ENCODE measurements at regions not wholly inside any gene's neighbourhood (a gene's known extent, or its start where the extent isn't known, plus 50 kb on each side); places are given as distances from the start of the nearest gene placed in this dataset.

- Histone ChIP-seq H3K4me1 (no peaks in the 10 kb centered on the region), H3K27ac (no peak overlapping the region), H3K36me3 (no peaks in the 10 kb centered on the region), H3K27me3 (no peaks in the 10 kb centered on the region), H3K4me3 (no peak overlapping the region), H3K9me3 (no peaks in the 10 kb centered on the region)
- 74 to 77% methylated on average over 3 of the region's 3 CpGs for WGBS, 2 donors
- TF ChIP-seq EP300 (IDR thresholded peaks at IDR 0.05) (no peak), CTCF (IDR thresholded peaks at IDR 0.05) (no peak), POLR2A (IDR thresholded peaks at IDR 0.05) (no peak)
- no peak for DNase-seq (ENCODE audit: low spot score in 2 of 2)
These were observed 478.1 kb downstream of the VRK1 start for GRCh38 chr14:97275276-97275675.

- no peaks in the 10 kb centered on the region for H3K9me3 ChIP-seq
- H3K4me3 ChIP-seq = no peak overlapping the region
- 59 to 67% methylated on average over 4 of the region's 4 CpGs for WGBS, 2 donors
- no peaks in the 10 kb centered on the region for H3K27me3 ChIP-seq
- no peak for DNase-seq (ENCODE audit: low spot score in 2 of 2)
- no peaks in the 10 kb centered on the region for H3K4me1 ChIP-seq
- TF ChIP-seq EP300 (IDR thresholded peaks at IDR 0.05) = no peak
- TF ChIP-seq POLR2A (IDR thresholded peaks at IDR 0.05) = no peak
- no peak for TF ChIP-seq CTCF (IDR thresholded peaks at IDR 0.05)
- H3K36me3 ChIP-seq = no peaks in the 10 kb centered on the region
- no peak overlapping the region for H3K27ac ChIP-seq
These were observed 479.4 kb downstream of the VRK1 start for GRCh38 chr14:97276573-97276972.

GRCh38 chr14:97277711-97278110 is 480.5 kb downstream of the VRK1 start:
- Histone ChIP-seq H3K9me3 (no peaks in the 10 kb centered on the region), H3K27me3 (no peaks in the 10 kb centered on the region), H3K4me3 (no peak overlapping the region), H3K4me1 (no peaks in the 10 kb centered on the region), H3K36me3 (no peaks in the 10 kb centered on the region), H3K27ac (no peak overlapping the region)
- no peak for DNase-seq (ENCODE audit: low spot score in 2 of 2)
- TF ChIP-seq EP300 (IDR thresholded peaks at IDR 0.05) (no peak), POLR2A (IDR thresholded peaks at IDR 0.05) (no peak), CTCF (IDR thresholded peaks at IDR 0.05) (no peak)
- WGBS, 2 donors = 29 to 31% methylated on average over 9 of the region's 9 CpGs

GRCh38 chr14:97280526-97280925 is 483.3 kb downstream of the VRK1 start:
- no peaks in the 10 kb centered on the region for H3K9me3 ChIP-seq
- 60 to 65% methylated on average over 10 of the region's 10 CpGs for WGBS, 2 donors

GRCh38 chr14:97281741-97282140 is 484.6 kb downstream of the VRK1 start:
- TF ChIP-seq CTCF (IDR thresholded peaks at IDR 0.05) (no peak), EP300 (IDR thresholded peaks at IDR 0.05) (no peak), POLR2A (IDR thresholded peaks at IDR 0.05) (no peak)

More at GRCh38 chr14:97280526-97280925, 483.3 kb downstream of the VRK1 start:
- TF ChIP-seq CTCF (IDR thresholded peaks at IDR 0.05) (no peak), EP300 (IDR thresholded peaks at IDR 0.05) (no peak), POLR2A (IDR thresholded peaks at IDR 0.05) (no peak)
- Histone ChIP-seq H3K4me3 (no peak overlapping the region), H3K27ac (no peak overlapping the region), H3K4me1 (no peaks in the 10 kb centered on the region), H3K27me3 (no peaks in the 10 kb centered on the region), H3K36me3 (no peaks in the 10 kb centered on the region)
- DNase-seq (ENCODE audit: low spot score in 2 of 2) = no peak

More at GRCh38 chr14:97281741-97282140, 484.6 kb downstream of the VRK1 start:
- no peaks in the 10 kb centered on the region for H3K9me3 ChIP-seq
- H3K36me3 ChIP-seq = no peaks in the 10 kb centered on the region
- 65 to 76% methylated on average over 3 of the region's 3 CpGs for WGBS, 2 donors
- H3K4me3 ChIP-seq = no peak overlapping the region
- H3K27me3 ChIP-seq = no peaks in the 10 kb centered on the region
- DNase-seq (ENCODE audit: low spot score in 2 of 2) = no peak
- no peak overlapping the region for H3K27ac ChIP-seq
- no peaks in the 10 kb centered on the region for H3K4me1 ChIP-seq
